IPS-18a (cell line): ENCODE measurements at regions not wholly inside any gene's neighbourhood (a gene's known extent, or its start where the extent isn't known, plus 50 kb on each side); places are given as distances from the start of the nearest gene placed in this dataset.

Experiments used
- H3K27ac ChIP-seq: one replicate; pipeline ENCODE4 v1.5.1; 2013; ENCODE audit warnings: low read length
- H3K27me3 ChIP-seq: one replicate; pipeline ENCODE4 v1.6.1; 2013; ENCODE audit warnings: mild to moderate bottlenecking, low read length; ENCODE audit not compliant: control insufficient read depth, insufficient read depth
- H3K36me3 ChIP-seq: one replicate; pipeline ENCODE4 v1.6.1; 2013; ENCODE audit warnings: low read depth, low read length; ENCODE audit not compliant: control insufficient read depth
- H3K4me1 ChIP-seq: one replicate; pipeline ENCODE4 v1.6.1; 2013; ENCODE audit warnings: low read depth, low read length; ENCODE audit not compliant: control insufficient read depth
- H3K4me3 ChIP-seq: one replicate; pipeline ENCODE4 v1.5.1; 2013; ENCODE audit warnings: low read length
- H3K9ac ChIP-seq: one replicate; pipeline ENCODE4 v1.6.1; 2013; ENCODE audit warnings: mild to moderate bottlenecking, low read length, moderate library complexity
- H3K9me3 ChIP-seq: one replicate; pipeline ENCODE4 v1.6.1; 2013; ENCODE audit warnings: low read depth, low read length; ENCODE audit not compliant: control insufficient read depth

DNA sequence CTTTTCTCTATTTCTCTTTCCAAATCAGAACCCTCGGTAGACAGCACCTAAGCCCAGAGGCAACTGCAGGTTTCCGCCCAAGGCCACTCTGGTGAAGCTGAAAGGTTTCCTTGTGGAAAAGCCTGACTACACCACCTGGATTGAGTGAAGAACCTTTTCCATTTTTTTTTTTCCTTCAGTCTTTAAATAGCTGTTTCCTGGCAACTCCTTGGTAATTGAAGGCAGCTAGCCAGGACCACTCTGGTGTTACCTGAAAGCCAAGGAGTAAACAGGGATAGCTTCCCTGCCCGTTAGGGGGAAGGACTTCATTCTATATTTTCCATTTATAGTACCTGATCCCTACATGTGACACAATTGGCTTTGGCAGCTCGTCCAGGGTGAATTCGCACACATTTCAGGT, 1238.4 kb downstream of the GRIK2 start:
- Histone ChIP-seq H3K36me3 (no peaks in the 10 kb centered on the region), H3K4me1 (no peaks in the 10 kb centered on the region), H3K27me3 (no peaks in the 10 kb centered on the region), H3K9ac (no peak overlapping the region), H3K9me3 (no peaks in the 10 kb centered on the region), H3K4me3 (no peak overlapping the region), H3K27ac (no peak overlapping the region)

DNA sequence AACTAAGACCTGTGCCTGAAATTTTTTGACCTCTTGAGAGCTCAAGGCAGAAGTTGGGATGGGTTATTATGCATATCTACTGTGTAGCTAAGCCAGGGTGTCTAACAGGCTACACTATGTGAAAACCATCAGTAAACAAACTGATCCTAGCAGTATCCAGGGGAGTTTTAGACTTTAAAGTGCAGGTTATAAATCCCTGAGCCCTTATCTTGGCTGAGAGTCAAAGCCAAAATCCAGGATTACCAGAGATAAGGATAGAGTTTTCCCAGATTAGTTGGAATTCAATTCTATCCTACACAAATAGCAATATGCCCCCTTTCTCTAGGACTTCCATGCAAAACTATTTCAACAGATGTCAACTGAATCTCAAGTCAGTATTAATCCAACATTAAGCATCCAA, 1229.7 kb downstream of the GRIK2 start:
- no peaks in the 10 kb centered on the region for H3K4me1 ChIP-seq
- no peak overlapping the region for H3K4me3 ChIP-seq
- H3K9ac ChIP-seq, result no peak overlapping the region
- no peaks in the 10 kb centered on the region for H3K36me3 ChIP-seq
- H3K27ac ChIP-seq, result no peak overlapping the region
- no peaks in the 10 kb centered on the region for H3K27me3 ChIP-seq
- H3K9me3 ChIP-seq, result no peaks in the 10 kb centered on the region

DNA sequence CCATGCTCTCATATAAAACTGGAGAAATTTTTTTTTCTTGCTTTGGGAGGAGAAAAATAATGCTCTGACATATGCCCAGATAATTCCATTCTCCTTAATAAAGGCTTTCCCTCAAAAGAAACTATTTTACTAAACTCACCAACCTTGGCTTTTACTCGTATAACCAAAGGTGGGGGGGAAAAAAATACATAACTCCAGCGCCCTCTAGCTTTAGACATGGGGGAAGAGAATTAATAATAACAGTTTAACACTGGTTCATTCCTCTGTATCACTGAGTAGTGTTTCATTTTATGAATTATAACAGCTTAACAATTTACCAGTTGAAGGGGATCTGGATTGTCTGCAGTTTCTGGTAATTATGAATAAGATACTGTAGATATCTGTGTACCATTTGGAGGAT, 1226.1 kb downstream of the GRIK2 start:
- H3K9me3 ChIP-seq, result no peaks in the 10 kb centered on the region
- H3K9ac ChIP-seq, result no peak overlapping the region
- H3K27ac ChIP-seq, result no peak overlapping the region
- no peak overlapping the region for H3K4me3 ChIP-seq
- H3K4me1 ChIP-seq, result no peaks in the 10 kb centered on the region
- no peaks in the 10 kb centered on the region for H3K27me3 ChIP-seq
- H3K36me3 ChIP-seq, result no peaks in the 10 kb centered on the region

DNA sequence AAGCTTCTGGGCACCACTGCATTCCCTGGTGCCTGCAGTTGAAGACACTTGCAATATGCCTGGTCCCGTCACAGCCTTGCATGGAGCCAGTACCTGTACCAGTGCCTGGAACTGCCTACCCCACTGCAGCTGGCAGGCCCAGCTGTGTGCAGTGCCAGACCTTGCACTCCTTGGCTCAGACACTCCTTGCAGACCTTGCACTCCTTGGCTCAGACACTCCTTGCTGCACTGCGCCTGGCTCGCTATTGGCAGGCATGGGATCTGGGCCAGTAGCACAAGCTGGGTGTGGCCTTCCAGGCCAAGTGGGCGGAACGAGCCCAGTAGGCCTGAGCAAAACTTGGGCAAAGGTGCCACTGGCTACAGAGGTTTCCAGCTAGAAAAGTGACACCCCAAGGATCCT, 1189.1 kb downstream of the GRIK2 start:
- Histone ChIP-seq H3K4me1 (no peaks in the 10 kb centered on the region), H3K9me3 (no peaks in the 10 kb centered on the region), H3K27ac (no peak overlapping the region), H3K9ac (no peak overlapping the region), H3K27me3 (no peaks in the 10 kb centered on the region), H3K4me3 (no peak overlapping the region), H3K36me3 (no peaks in the 10 kb centered on the region)

DNA sequence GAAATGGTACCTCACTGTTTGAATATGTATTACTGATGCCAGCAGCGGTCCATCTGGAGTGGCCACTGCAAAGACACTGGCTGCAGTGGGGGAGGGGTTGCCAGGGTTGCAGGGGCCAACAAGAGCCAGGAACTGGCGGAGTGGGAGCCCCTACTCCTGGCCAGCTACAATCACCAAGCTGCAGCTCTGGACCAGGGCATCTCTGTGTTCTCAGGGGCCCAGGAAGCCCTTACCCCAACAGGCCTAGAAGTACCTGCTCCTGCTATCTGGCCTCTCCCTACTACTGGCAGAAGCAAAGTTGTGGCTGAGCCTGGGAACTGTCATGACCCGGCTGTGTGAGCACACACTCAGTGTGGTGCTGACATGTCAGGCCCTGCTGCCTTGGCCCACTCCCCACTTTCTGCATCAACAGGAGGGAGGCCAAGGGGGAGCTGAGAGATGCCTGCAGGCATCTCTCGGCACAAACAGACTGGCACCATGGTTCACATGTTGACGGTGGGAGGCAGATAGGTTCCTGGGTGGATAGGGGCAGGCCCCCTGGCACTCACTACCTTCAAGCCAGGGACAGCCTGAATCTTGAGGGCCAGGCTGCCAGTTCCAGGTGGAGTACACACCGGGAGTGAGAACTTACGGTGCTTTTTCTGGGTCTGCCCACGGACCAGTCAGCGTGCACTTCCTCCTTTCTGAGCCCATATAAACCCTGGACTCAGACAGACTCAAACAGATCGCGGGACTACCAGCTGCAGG, 1188.0 kb downstream of the GRIK2 start:
- H3K9ac ChIP-seq, result no peak overlapping the region
- H3K4me1 ChIP-seq, result no peaks in the 10 kb centered on the region
- no peaks in the 10 kb centered on the region for H3K27me3 ChIP-seq
- H3K4me3 ChIP-seq, result no peak overlapping the region
- H3K9me3 ChIP-seq, result no peaks in the 10 kb centered on the region
- H3K27ac ChIP-seq, result no peak overlapping the region
- no peaks in the 10 kb centered on the region for H3K36me3 ChIP-seq

DNA sequence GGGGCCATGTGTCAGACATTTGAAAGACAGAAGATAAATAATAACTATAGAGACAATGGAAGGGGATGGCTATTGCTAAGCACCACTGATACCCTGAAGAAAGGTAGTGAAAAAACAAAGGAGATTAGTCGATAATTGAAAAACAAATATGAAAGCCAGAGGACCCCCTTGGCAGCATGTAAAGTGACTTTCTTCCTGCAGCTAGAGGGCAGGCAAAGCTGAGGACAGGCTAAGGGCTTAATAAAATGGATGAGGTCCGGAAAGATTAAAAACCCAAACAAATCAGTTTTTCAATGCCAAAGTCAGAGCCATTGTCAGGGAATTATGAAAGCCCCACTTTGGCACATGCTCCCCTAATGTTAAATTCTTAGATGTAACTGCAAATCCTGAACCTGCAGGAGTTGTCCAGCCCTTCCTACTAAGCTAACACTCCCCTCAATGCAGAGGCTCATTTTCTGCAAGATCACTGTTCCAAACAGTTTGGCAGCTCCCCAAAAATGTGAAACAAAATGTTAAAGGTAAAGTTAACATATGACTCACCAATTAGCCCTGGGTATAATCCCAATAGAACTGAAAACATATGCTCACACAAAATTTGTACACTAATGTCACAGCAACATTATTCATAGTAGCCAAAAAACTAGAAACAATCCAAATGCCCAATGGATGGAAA, 1177.9 kb downstream of the GRIK2 start:
- Histone ChIP-seq H3K27ac (no peak overlapping the region), H3K36me3 (no peaks in the 10 kb centered on the region), H3K27me3 (no peaks in the 10 kb centered on the region), H3K9ac (no peak overlapping the region), H3K9me3 (no peaks in the 10 kb centered on the region), H3K4me3 (no peak overlapping the region), H3K4me1 (no peaks in the 10 kb centered on the region)

DNA sequence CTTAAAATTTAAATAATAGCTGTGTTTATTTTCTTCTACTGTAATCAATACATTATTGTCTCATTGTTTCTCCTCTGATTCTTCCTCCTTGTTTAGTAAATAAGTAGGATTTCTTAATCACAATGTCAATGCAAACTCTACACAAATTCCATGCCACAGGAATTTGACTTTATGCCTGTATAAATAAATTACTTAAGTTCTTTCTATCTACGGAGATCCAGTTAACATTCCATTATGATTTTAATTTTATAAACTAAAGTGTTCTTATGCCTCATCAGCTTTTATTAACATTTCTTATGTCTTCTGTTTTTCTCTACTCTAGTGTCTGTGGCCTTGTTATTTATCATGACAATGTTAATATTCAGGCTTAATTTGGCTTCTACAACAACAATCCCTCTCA, 1169.2 kb downstream of the GRIK2 start:
- no peak overlapping the region for H3K4me3 ChIP-seq
- no peaks in the 10 kb centered on the region for H3K27me3 ChIP-seq
- H3K9ac ChIP-seq, result no peak overlapping the region
- no peaks in the 10 kb centered on the region for H3K36me3 ChIP-seq
- H3K4me1 ChIP-seq, result peaks cover 4% of the 10 kb centered on the region
- no peak overlapping the region for H3K27ac ChIP-seq
- no peaks in the 10 kb centered on the region for H3K9me3 ChIP-seq

DNA sequence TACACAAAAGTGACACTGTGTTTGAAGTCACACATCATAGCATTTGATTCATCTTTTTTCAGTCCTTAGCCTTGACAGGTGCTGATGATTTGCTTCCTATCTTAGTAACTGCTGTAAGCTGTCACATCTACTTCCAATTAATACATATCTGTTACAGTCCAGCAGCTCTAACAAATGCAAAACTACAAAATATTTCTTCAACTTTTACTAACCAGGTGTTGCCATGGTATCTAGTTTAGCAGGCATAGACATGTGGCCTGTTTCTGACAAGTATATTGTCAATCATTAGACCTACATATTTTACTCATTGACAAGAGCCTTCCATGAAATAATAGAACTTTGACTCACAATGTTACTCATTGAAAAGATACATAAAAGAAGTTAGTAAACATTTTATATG, 1159.7 kb downstream of the GRIK2 start:
- H3K4me3 ChIP-seq, result no peak overlapping the region
- no peak overlapping the region for H3K27ac ChIP-seq

DNA sequence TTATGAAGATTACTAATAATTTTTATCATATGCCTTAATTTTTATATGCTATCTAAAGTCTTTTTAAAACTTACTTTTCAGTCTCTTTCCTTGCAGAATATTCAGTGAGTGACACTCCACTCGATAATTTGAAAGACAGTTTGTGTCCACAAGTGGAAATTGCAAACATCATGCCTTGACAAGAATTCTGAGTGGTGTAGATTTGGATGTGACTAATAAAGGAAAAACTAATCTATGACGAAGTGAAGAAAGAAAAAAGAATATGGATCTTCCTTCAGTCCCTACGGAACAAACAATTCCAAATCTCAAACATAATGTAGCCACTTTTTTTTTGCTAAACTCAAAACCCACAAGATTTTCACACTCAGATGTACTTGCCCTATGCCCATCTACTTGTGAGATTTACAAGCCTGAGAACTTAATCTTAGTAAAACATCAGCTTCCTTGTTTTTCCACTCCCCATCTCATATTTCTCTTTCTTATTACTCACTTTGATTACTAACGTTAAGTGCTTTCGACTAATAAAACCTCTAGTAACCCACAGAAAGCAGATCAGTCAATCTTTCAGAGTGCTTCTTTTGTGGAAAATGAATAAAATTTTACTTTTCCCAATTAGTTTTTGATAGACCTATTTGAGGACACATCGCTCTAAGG, 1155.8 kb downstream of the GRIK2 start:
- Histone ChIP-seq H3K27ac (no peak overlapping the region), H3K9me3 (no peaks in the 10 kb centered on the region), H3K4me3 (no peak overlapping the region), H3K27me3 (no peaks in the 10 kb centered on the region), H3K4me1 (no peaks in the 10 kb centered on the region), H3K9ac (no peak overlapping the region), H3K36me3 (no peaks in the 10 kb centered on the region)

More for the DNA sequence above, 1159.7 kb downstream of the GRIK2 start:
- H3K36me3 ChIP-seq, result no peaks in the 10 kb centered on the region
- H3K4me1 ChIP-seq, result no peaks in the 10 kb centered on the region
- H3K9ac ChIP-seq, result no peak overlapping the region
- no peaks in the 10 kb centered on the region for H3K27me3 ChIP-seq
- H3K9me3 ChIP-seq, result no peaks in the 10 kb centered on the region

DNA sequence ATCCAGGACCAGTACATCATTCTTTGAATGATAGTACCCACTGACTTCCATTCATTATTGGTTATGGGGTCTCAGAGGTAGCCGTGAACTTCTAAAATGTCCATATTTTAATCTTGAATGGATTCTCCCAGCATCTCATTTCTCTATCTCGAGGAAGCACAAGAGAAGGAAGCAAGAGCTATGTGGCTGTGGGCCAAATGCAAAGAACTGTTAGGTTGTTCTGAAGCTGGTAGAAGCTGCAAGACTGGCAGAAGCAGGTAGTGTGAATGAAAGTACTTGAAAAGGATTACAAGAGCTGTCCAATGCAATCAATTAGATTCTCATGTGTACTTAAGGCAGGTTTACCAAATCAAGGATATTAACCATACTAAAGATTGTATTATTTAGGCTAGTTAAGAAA, 1131.8 kb downstream of the GRIK2 start:
- Histone ChIP-seq H3K27me3 (no peaks in the 10 kb centered on the region), H3K9me3 (no peaks in the 10 kb centered on the region), H3K9ac (no peak overlapping the region), H3K27ac (no peak overlapping the region), H3K4me3 (no peak overlapping the region), H3K36me3 (no peaks in the 10 kb centered on the region), H3K4me1 (no peaks in the 10 kb centered on the region)

DNA sequence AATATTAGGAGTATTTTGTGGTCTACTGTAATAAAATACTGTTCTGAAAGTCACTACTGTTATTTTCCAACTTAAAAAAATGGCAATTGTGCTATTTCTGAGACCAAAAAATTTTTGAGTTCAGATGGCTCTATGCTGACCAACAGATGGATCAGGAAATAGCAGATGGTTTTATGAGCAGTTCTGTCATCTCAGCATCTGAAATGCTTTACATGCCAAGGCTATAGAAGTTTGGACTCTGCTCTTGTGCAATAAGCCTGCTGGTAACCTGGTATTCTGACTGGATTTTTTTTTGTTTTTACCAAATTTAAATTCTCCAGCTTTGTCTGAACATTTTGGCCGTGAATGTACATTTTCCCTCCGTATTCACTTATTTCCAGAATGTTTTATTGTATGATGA, 1127.5 kb downstream of the GRIK2 start:
- Histone ChIP-seq H3K9me3 (no peaks in the 10 kb centered on the region), H3K36me3 (no peaks in the 10 kb centered on the region), H3K27me3 (no peaks in the 10 kb centered on the region), H3K27ac (no peak overlapping the region), H3K4me3 (no peak overlapping the region), H3K9ac (no peak overlapping the region), H3K4me1 (no peaks in the 10 kb centered on the region)

DNA sequence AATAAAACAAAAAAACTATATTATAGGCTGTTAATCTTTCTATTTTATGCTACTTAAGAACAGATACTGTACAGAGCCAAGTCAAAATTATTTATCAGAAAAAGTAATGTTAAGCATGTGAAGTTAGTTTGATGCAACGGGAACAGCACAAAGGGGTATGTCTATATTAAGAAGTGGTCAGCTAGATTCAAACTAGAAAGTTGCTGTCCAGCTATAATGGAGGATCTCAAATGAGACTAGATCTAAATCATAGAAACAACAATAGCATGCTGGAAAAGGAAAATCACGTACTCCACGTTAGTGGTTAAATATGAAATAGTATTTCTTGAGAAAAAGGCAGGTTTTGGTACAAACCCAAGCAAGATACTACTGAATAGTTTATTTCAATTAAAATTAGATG, 1124.0 kb downstream of the GRIK2 start:
- no peaks in the 10 kb centered on the region for H3K9me3 ChIP-seq
- H3K27me3 ChIP-seq, result no peaks in the 10 kb centered on the region
- H3K4me3 ChIP-seq, result no peak overlapping the region
- no peaks in the 10 kb centered on the region for H3K4me1 ChIP-seq
- H3K36me3 ChIP-seq, result no peaks in the 10 kb centered on the region
- no peak overlapping the region for H3K9ac ChIP-seq
- no peak overlapping the region for H3K27ac ChIP-seq
